AG04450 (cell line): ENCODE measurements at regions not wholly inside any gene's neighbourhood (a gene's known extent, or its start where the extent isn't known, plus 50 kb on each side); places are given as distances from the start of the nearest gene placed in this dataset.

Experiments
- CTCF ChIA-PET: fragments of 300-600, 350-600 bp; formaldehyde crosslinking; extraction: SDS; loops from one replicate; lab custom pipeline; 2022; ENCODE audit warnings: antibody characterized with exemption, inconsistent platforms; lab: Charles Lee
- POLR2A ChIA-PET: fragments of 350-600 bp; formaldehyde crosslinking; extraction: SDS; loops from one replicate; lab custom pipeline; 2021; ENCODE audit warnings: antibody characterized with exemption, inconsistent platforms; lab: Yijun Ruan, JAX
- DNase-seq: peaks from one replicate; pipeline ENCODE4 v3.0.0-alpha.2; 2011; ENCODE audit warnings: low read depth, low spot score
- H3K27ac ChIP-seq: one replicate; pipeline ENCODE4 v1.5.1; 2012; ENCODE audit warnings: low read depth, low read length, control low read depth
- H3K27me3 ChIP-seq: one replicate; pipeline ENCODE4 v1.6.0; 2012; ENCODE audit warnings: low read length; ENCODE audit not compliant: control insufficient read depth, insufficient read depth
- H3K4me3 ChIP-seq: 2 replicates; pipeline ENCODE4 v1.5.1; 2011; ENCODE audit warnings: mild to moderate bottlenecking, low read depth, low read length, control low read depth
- H3K9me3 ChIP-seq: 2 replicates; pipeline ENCODE4 v1.5.1; 2012; ENCODE audit warnings: low read length; ENCODE audit not compliant: control insufficient read depth, insufficient read depth
- TF ChIP-seq, protein P1 (sequence below): IDR thresholded peaks from 2 replicates; pipeline ENCODE4 v1.5.1; 2011; ENCODE audit warnings: low read depth, low read length, control low read depth, inconsistent platforms

DNA sequence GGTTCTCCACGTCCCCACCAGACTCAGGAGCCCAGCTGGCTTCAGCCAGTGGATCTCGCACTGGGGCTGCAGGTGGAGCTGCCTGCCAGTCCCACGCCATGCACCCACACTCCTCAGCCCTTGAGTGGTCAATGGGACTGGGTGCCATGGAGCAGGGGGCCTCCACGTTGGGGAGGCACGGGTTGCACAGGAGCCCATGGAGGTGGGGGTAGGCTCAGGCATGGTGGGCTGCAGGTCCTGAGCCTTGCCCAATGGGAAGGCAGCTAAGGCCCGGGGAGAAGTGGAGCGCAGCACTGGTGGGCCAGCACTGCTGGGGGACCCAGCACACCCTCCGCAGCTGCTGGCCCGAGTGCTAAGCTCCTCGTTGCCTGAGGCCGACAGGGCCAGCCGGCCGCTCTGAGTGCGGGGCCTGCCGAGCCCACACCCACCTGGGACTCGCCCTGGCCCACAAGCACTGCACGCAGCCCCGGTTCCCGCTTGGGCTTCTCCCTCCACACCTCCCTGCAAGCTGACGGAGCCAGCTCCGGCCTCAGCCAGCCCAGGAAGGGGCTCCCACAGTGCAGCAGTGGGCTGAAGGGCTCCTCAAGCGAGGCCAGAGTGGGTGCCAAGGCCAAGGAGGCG is 258.5 kb upstream of the PDGFD start:
- H3K4me3 ChIP-seq, result no peak overlapping the region
- TF ChIP-seq, protein P1, sequence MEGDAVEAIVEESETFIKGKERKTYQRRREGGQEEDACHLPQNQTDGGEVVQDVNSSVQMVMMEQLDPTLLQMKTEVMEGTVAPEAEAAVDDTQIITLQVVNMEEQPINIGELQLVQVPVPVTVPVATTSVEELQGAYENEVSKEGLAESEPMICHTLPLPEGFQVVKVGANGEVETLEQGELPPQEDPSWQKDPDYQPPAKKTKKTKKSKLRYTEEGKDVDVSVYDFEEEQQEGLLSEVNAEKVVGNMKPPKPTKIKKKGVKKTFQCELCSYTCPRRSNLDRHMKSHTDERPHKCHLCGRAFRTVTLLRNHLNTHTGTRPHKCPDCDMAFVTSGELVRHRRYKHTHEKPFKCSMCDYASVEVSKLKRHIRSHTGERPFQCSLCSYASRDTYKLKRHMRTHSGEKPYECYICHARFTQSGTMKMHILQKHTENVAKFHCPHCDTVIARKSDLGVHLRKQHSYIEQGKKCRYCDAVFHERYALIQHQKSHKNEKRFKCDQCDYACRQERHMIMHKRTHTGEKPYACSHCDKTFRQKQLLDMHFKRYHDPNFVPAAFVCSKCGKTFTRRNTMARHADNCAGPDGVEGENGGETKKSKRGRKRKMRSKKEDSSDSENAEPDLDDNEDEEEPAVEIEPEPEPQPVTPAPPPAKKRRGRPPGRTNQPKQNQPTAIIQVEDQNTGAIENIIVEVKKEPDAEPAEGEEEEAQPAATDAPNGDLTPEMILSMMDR, result no peak
- POLR2A ChIA-PET, result no interaction called here
- no peak for DNase-seq
- no peak overlapping the region for H3K27ac ChIP-seq
- no peaks in the 10 kb centered on the region for H3K27me3 ChIP-seq
- peaks cover 7% of the 10 kb centered on the region; the same call in 1 of the 2 replicates for H3K9me3 ChIP-seq
- CTCF ChIA-PET, result no interaction called here

DNA sequence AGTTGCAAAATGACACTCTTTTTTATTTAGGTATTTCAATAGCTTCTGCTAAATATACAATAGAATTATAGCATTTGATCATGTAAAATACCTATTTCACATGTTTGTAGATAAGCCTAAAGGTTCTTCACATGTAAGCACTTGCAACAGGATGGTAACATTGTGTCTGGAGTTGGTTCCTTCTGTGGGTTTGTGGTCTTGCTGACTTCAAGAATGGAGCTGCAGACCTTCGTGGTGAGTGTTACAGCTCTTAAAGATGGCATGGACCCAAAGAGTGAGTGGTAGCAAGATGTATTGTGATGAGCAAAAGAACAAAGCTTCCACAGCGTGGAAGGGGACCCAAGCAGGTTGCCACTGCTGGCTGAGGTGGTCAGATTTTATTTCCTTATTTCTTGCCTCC is 246.4 kb upstream of the PDGFD start:
- H3K27ac ChIP-seq, result no peak overlapping the region
- ChIA-PET POLR2A (no interaction called here), CTCF (no interaction called here)
- no peak for DNase-seq
- H3K4me3 ChIP-seq, result no peak overlapping the region
- TF ChIP-seq, protein P1, result no peak
- no peaks in the 10 kb centered on the region for H3K27me3 ChIP-seq
- no peaks in the 10 kb centered on the region for H3K9me3 ChIP-seq

DNA sequence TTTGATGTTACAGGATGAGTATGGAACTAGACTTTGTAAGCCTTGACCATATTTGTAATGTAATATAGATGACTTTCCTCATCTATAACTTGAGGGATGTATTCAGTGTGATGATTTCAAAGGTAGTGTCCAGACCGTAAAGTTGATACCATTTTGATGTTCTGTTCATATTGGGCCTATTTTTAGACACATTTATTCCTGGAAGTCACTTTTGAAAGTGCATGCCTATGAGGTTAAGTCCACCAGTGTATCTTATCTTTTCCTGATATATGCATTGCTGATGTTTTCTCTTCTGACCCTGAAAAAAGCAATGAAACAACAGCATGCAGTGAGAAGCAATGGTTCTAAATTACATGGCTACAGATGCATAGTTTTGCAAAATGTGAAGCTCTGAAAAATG is 244.7 kb upstream of the PDGFD start:
- CTCF ChIA-PET, result no interaction called here
- DNase-seq, result no peak
- POLR2A ChIA-PET, result no interaction called here
- no peak overlapping the region for H3K27ac ChIP-seq
- H3K4me3 ChIP-seq, result no peak overlapping the region
- no peaks in the 10 kb centered on the region for H3K27me3 ChIP-seq
- no peaks in the 10 kb centered on the region for H3K9me3 ChIP-seq
- TF ChIP-seq, protein P1, result no peak

DNA sequence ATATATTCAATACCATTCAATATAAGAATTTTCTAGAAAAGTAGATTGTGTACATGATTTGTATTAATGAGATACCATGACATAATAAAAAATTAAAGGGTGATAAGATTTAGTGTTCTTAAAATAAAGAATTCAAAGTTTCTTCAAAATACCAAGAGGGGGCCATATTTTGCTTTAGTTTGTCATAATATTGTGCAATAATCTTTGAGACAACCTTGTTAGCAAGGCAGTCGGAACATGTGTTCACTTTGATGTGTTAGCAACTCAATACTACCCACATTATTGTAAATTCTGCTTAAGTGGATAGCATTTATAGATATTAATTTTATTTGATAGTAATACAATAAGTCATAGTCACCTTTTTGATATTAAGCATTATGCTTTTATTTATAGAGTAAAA is 241.3 kb upstream of the PDGFD start:
- TF ChIP-seq, protein P1, result no peak
- no peaks in the 10 kb centered on the region for H3K9me3 ChIP-seq
- H3K4me3 ChIP-seq, result no peak overlapping the region
- DNase-seq, result no peak
- H3K27me3 ChIP-seq, result no peaks in the 10 kb centered on the region
- CTCF ChIA-PET, result no interaction called here
- no peak overlapping the region for H3K27ac ChIP-seq
- POLR2A ChIA-PET, result no interaction called here

DNA sequence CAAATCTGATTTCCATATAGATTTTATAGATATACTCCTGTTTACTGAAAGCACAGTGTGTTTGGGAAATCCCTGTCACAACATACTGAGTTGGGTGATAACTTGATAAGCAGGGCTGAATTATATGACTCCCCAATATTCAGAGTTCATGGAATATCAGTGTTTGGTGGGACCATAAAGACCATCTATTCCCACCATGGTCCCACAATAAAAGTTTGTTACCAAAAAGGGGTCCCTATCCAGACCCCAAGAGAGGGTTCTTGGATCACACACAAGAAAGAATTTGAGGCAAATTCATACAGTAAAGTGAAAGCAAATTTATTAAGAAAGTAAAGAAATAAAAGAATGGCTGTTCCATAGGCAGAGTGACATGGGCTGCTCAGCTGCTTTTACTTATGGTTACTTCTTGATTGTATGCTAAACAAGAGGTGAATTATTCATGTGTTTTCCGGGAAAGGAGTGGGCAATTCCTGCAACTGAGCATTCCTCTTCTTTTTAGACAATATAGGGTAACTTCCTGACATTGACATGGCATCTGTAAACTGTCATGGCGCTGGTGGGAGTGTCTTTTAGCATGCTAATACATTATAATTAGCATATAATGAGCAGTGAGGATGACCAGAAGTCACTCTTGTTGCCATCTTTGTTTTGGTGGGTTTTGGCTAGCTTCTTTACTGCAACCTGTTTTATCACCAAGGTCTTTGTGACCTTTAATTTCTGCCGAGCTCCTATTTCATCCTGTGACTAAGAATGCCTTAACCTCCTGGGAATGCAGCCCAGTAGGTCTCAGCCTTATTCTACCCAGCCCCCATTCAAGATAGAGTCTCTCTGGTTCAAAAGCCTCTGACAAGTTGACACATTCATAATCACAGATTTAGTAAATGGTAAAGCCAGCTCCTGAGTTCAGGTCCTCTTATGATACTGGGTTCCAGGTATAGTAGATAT is 240.6 kb upstream of the PDGFD start:
- CTCF ChIA-PET, result no interaction called here
- TF ChIP-seq, protein P1, result no peak
- POLR2A ChIA-PET, result no interaction called here

More for the DNA sequence above, 240.6 kb upstream of the PDGFD start:
- H3K27ac ChIP-seq, result no peak overlapping the region
- H3K27me3 ChIP-seq, result no peaks in the 10 kb centered on the region
- no peak for DNase-seq
- H3K9me3 ChIP-seq, result no peaks in the 10 kb centered on the region
- no peak overlapping the region for H3K4me3 ChIP-seq
